ENCODE measurements at regions not wholly inside any gene's neighbourhood (a gene's known extent, or its start where the extent isn't known, plus 50 kb on each side); places are given as distances from the start of the nearest gene placed in this dataset.
"Not testable (repeated sequence)": the region's sequence is repeated elsewhere in the genome, so short reads cannot be mapped to it uniquely, and the experiment has no call there.

DNA sequence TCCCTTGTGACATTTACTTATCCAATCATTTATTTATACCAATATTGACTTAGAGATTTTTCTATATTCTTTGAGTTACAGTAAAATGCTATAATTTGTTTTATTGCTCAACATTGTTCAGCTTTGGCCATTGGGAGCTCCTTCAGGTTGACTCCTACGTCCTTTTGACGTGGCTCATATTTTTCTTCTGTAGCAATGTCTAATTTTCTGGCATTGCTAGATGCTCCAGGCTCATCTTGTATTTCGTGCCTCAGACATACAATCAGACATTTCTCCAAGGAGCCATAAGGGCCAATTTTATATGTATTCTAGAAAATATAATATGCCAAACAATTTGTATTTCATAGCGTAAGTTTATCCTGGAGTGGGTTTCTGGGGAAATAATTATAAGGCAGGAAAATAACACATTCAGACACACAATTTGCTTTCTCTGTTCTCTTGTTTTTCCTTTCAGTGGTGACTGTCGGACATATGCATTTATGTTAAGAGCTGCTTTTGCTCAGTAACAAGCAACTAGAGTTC lies 355.1 kb upstream of the MON1B start:
- Histone ChIP-seq H3K27ac (no peak overlapping the region), H3K4me1 (replicated peaks in 1 of 2) (no peaks in the 10 kb centered on the region), H3K4me3 (no peak overlapping the region)
- 15 to 100% (median 81%) methylated on average over 1 to 5 of the region's 5 CpGs for WGBS, 10 experiments
- in situ Hi-C loops (cut with MboI; ENCODE audit: low pct_unique_long_range_greater_than_20kb in 2 of 9, low sequenced_read_pairs in 9 of 9, unreplicated experiment in 9 of 9): no loop called here
- no peak for ATAC-seq (replicated peaks in 6 of 8)

- Histone ChIP-seq H3K27ac (no peak overlapping the region), H3K4me1 (replicated peaks in 1 of 2) (no peaks in the 10 kb centered on the region), H3K4me3 (no peak overlapping the region)
- in situ Hi-C loops (cut with MboI; ENCODE audit: low pct_unique_long_range_greater_than_20kb in 2 of 9, low sequenced_read_pairs in 9 of 9, unreplicated experiment in 9 of 9): no loop called here
- 4 to 93% (median 68%) methylated on average over 2 to 5 of the region's 5 CpGs; no CpG with 5 or more reads in 2 of the 10 experiments for WGBS, 10 experiments
- no peak for ATAC-seq (replicated peaks in 6 of 8)
Measured at GRCh38 chr16:76837872-76838271, 353.1 kb upstream of the MON1B start.

- 0 to 100% (median 60%) methylated on average over 1 to 5 of the region's 5 CpGs; no CpG with 5 or more reads in 2 of the 10 experiments for WGBS, 10 experiments
- ATAC-seq (replicated peaks in 6 of 8): no peak
- in situ Hi-C loops (cut with MboI; ENCODE audit: low pct_unique_long_range_greater_than_20kb in 2 of 9, low sequenced_read_pairs in 9 of 9, unreplicated experiment in 9 of 9): no loop called here
Measured at GRCh38 chr16:76854234-76854633, 336.8 kb upstream of the MON1B start.

GRCh38 chr16:76856112-76856511 lies 334.9 kb upstream of the MON1B start:
- ATAC-seq (replicated peaks in 6 of 8): no peak
- H3K4me1 ChIP-seq (replicated peaks in 1 of 2): no peaks in the 10 kb centered on the region
- WGBS, 10 experiments: 0 to 100% (median 95%) methylated on average over 1 of the region's 1 CpG; no CpG with 5 or more reads in 2 of the 10 experiments
- in situ Hi-C loops (cut with MboI; ENCODE audit: low pct_unique_long_range_greater_than_20kb in 2 of 9, low sequenced_read_pairs in 9 of 9, unreplicated experiment in 9 of 9): no loop called here
- no peak overlapping the region for H3K4me3 ChIP-seq
- no peak overlapping the region for H3K27ac ChIP-seq

More at GRCh38 chr16:76854234-76854633, 336.8 kb upstream of the MON1B start:
- H3K4me1 ChIP-seq (replicated peaks in 1 of 2): no peaks in the 10 kb centered on the region
- H3K27ac ChIP-seq: no peak overlapping the region
- no peak overlapping the region for H3K4me3 ChIP-seq

DNA sequence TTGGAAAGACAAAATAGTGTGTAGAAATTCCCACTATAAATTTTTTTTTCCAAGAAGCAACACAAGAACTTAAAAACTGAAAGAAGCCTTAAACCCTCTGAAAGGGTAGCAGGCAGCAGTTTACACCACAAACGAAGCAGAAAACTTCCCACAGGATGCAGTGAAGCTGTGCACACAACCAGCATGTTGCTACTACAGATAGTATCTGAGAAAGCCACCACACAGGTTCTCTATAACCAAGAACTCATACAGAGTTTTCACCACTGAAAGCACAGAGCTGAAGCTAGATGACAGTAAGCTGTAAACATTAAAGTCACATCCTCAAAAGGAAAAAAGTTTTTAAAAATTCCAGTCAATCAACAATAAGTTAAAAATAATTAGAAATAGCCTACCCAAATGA lies 333.6 kb upstream of the MON1B start:
- ATAC-seq (replicated peaks in 6 of 8): no peak
- no peak overlapping the region for H3K27ac ChIP-seq
- H3K4me1 ChIP-seq (replicated peaks in 1 of 2): no peaks in the 10 kb centered on the region
- whole genome bisulfite sequencing, 10 experiments: 0 to 75% (median 22%) methylated on average over 1 of the region's 1 CpG; no CpG with 5 or more reads in 1 of the 10 experiments
- H3K4me3 ChIP-seq: no peak overlapping the region
- in situ Hi-C loops (cut with MboI; ENCODE audit: low pct_unique_long_range_greater_than_20kb in 2 of 9, low sequenced_read_pairs in 9 of 9, unreplicated experiment in 9 of 9): no loop called here

DNA sequence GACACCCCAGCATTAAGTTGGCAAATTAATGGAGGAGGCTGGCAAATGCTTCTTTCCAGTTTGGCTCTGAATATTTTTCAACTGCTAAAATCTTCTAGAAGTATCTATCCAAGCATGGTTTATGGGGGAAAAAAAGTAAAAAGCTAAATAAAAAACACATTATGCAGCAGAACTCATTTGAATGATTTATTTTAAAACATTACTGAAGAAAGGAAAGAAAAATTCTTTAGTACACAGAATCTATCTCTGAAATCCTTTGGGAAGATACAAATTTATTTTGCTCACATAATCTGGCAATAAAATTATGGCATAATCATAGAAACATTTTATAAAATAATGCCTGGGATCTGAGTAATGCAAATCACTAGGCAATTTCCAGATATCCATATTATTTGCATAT lies 328.1 kb upstream of the MON1B start:
- H3K27ac ChIP-seq: no peak overlapping the region
- no peak overlapping the region for H3K4me3 ChIP-seq
- ATAC-seq (replicated peaks in 6 of 8): no peak
- in situ Hi-C loops (cut with MboI; ENCODE audit: low pct_unique_long_range_greater_than_20kb in 2 of 9, low sequenced_read_pairs in 9 of 9, unreplicated experiment in 9 of 9): no loop called here
- no peaks in the 10 kb centered on the region for H3K4me1 ChIP-seq (replicated peaks in 1 of 2)

- Histone ChIP-seq H3K27ac (no peak overlapping the region), H3K4me1 (replicated peaks in 1 of 2) (no peaks in the 10 kb centered on the region)
- no peak for ATAC-seq (replicated peaks in 6 of 8)
Measured at GRCh38 chr16:76866994-76867393, 324.0 kb upstream of the MON1B start.

GRCh38 chr16:76875898-76876297 lies 315.1 kb upstream of the MON1B start:
- H3K27ac ChIP-seq: no peak overlapping the region
- ATAC-seq (replicated peaks in 6 of 8): no peak
- WGBS, 10 experiments: 0 to 60% (median 25%) methylated on average over 1 of the region's 1 CpG; no CpG with 5 or more reads in 1 of the 10 experiments
- in situ Hi-C loops (cut with MboI; ENCODE audit: low pct_unique_long_range_greater_than_20kb in 2 of 9, low sequenced_read_pairs in 9 of 9, unreplicated experiment in 9 of 9): no loop called here
- H3K4me1 ChIP-seq (replicated peaks in 1 of 2): no peaks in the 10 kb centered on the region
- H3K4me3 ChIP-seq: no peak overlapping the region

More at GRCh38 chr16:76866994-76867393, 324.0 kb upstream of the MON1B start:
- in situ Hi-C loops (cut with MboI; ENCODE audit: low pct_unique_long_range_greater_than_20kb in 2 of 9, low sequenced_read_pairs in 9 of 9, unreplicated experiment in 9 of 9): no loop called here
- no peak overlapping the region for H3K4me3 ChIP-seq
- 0 to 100% (median 57%) methylated on average over 1 of the region's 1 CpG; no CpG with 5 or more reads in 2 of the 10 experiments for WGBS, 10 experiments

DNA sequence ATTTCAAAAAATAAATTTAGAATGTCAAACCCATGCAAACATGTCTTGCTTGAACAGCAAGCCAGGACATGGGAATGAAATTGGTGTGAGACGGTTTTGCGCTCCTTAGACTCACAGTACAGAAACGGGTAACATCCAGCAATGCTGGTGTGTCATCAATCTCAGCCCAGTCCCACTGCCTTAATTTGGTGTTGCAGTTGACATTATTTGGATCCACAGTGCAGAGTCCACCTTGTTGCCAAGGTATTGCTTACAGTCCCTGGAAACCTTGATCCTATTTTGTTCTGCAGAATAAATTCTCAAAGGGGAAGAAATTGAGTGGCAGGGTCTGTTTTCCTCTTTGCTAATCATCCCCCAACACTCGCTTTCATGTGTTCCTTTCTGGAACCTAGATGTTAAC lies 311.6 kb upstream of the MON1B start:
- Histone ChIP-seq H3K27ac (no peak overlapping the region), H3K4me1 (replicated peaks in 1 of 2) (peaks cover 7 to 16% of the 10 kb centered on the region in 2 donors), H3K4me3 (no peak overlapping the region)
- in situ Hi-C loops (cut with MboI; ENCODE audit: low pct_unique_long_range_greater_than_20kb in 2 of 9, low sequenced_read_pairs in 9 of 9, unreplicated experiment in 9 of 9): no loop called here
- 24 to 100% (median 87%) methylated on average over 3 to 4 of the region's 4 CpGs; no CpG with 5 or more reads in 1 of the 10 experiments for WGBS, 10 experiments
- no peak for ATAC-seq (replicated peaks in 6 of 8)

DNA sequence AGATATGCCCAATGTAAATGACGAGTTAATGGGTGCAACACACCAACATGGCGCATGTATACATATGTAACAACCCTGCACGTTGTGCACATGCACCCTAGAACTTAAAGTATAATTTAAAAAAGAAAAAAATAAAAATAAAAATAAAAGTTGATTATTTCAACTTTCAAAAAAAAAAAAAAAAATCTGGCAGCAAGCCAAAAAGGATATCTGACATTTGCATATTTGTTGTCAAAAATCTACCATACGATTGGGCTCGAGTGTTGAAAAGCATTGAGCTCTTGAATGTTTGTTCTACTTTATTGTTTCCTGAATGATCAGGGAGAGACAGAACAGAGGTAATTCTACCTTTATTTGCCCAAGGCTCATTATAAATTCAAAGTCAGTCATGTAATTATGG lies 310.5 kb upstream of the MON1B start:
- H3K4me1 ChIP-seq (replicated peaks in 1 of 2): peaks cover 7 to 27% of the 10 kb centered on the region in 2 donors
- H3K27ac ChIP-seq; H3K4me3 ChIP-seq; ATAC-seq (replicated peaks in 6 of 8); in situ Hi-C loops (cut with MboI; ENCODE audit: low pct_unique_long_range_greater_than_20kb in 2 of 9, low sequenced_read_pairs in 9 of 9, unreplicated experiment in 9 of 9): not testable (repeated sequence)
- WGBS, 10 experiments: 8 to 100% (median 73%) methylated on average over 2 to 5 of the region's 5 CpGs; no CpG with 5 or more reads in 1 of the 10 experiments

GRCh38 chr16:76882105-76882504 lies 308.9 kb upstream of the MON1B start:
- 17 to 100% (median 86%) methylated on average over 1 to 2 of the region's 2 CpGs; no CpG with 5 or more reads in 1 of the 10 experiments for WGBS, 10 experiments
- no peak overlapping the region for H3K4me3 ChIP-seq
- ATAC-seq (replicated peaks in 6 of 8): no peak
- in situ Hi-C loops (cut with MboI; ENCODE audit: low pct_unique_long_range_greater_than_20kb in 2 of 9, low sequenced_read_pairs in 9 of 9, unreplicated experiment in 9 of 9): no loop called here
- H3K4me1 ChIP-seq (replicated peaks in 1 of 2): peaks cover 7 to 32% of the 10 kb centered on the region in 2 donors
- no peak overlapping the region for H3K27ac ChIP-seq

DNA sequence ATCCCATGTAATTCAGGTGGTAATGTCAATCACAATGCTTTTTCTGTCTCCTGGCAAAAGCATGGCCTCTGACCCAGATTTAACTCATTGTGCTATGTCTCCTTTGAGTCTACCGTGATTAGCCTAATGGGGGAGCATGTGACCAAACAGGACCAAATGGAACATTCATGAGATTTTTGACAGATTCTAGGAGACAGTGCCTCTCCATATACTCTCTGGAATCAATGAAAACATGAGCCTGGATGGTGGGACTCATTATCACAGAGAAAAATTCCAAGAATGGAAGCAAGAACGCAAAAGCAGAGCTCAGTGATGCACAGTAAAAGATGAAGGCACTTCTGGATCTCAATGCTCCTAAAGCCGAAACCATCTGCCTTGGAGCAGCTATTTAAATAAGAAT lies 307.9 kb upstream of the MON1B start:
- 17 to 100% (median 70%) methylated on average over 1 to 3 of the region's 3 CpGs; no CpG with 5 or more reads in 2 of the 10 experiments for WGBS, 10 experiments
- Histone ChIP-seq H3K27ac (no peak overlapping the region), H3K4me3 (no peak overlapping the region), H3K4me1 (replicated peaks in 1 of 2) (peaks cover 7 to 32% of the 10 kb centered on the region in 2 donors)
- ATAC-seq (replicated peaks in 6 of 8): no peak
- in situ Hi-C loops (cut with MboI; ENCODE audit: low pct_unique_long_range_greater_than_20kb in 2 of 9, low sequenced_read_pairs in 9 of 9, unreplicated experiment in 9 of 9): no loop called here

DNA sequence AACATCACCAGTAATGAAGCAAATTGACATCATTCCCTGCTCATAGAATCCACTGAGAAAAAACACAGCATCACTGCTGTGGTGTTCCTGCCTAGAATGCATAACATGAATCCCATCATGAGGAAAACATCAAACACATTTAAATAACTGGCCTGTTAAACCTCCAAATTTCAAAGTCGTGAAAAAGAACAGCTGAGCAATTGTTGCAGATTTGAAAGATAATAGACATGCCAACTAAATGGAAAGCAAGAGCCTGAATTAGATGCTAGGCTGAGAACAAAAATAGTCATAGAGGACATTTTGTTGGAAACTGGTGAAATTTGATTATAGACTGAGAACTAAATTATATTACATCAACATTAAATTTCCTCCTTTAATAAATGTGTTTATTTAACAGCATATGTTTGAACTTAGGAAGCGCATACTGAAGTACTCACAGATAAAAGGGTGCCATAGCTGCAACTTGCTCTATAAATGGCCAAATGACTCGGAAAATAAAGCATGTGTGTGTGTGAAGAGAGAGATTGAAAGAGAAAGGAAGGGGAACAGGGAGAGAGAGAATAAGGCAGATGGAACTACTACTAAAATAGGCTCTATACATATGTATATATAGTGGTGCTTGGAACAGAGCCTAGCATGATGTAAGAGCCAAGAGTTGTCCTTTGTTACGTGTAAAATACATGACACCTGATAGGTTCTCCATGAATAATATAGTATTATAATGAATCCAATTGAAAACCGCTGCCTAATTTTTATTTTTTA lies 305.0 kb upstream of the MON1B start:
- 2 to 87% (median 34%) methylated on average over 3 to 5 of the region's 5 CpGs for WGBS, 10 experiments
- Histone ChIP-seq H3K4me3 (no peak overlapping the region), H3K4me1 (replicated peaks in 1 of 2) (peaks cover 7 to 32% of the 10 kb centered on the region in 2 donors), H3K27ac (no peak overlapping the region)
- in situ Hi-C loops (cut with MboI; ENCODE audit: low pct_unique_long_range_greater_than_20kb in 2 of 9, low sequenced_read_pairs in 9 of 9, unreplicated experiment in 9 of 9): no loop called here
- peak in 3 of 8 experiments; percentile 37 to 65 (median 39) for ATAC-seq (replicated peaks in 6 of 8)

DNA sequence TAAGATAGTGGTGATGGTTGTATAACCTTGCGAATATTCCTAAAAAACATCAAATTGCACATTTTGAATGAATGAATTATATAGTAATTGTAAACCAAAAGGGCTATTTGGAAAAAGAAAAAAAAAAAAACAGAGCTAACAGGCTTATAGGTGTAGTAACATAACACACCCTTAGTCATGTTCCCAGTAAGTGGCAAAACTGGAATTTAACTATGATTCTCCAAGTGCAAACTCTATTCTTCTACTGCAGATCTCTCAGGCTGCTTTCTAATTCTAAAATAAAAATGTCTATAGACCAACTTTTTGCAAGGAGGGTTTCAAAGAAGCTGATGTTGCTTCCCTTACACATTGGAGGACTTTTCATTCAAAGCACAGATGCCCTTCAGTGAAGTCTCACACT lies 293.2 kb upstream of the MON1B start:
- no peak for ATAC-seq (replicated peaks in 6 of 8)
- no peaks in the 10 kb centered on the region for H3K4me1 ChIP-seq (replicated peaks in 1 of 2)
- WGBS, 10 experiments: 0 to 100% (median 91%) methylated on average over 1 of the region's 1 CpG; no CpG with 5 or more reads in 3 of the 10 experiments
- no peak overlapping the region for H3K4me3 ChIP-seq
- in situ Hi-C loops (cut with MboI; ENCODE audit: low pct_unique_long_range_greater_than_20kb in 2 of 9, low sequenced_read_pairs in 9 of 9, unreplicated experiment in 9 of 9): no loop called here
- no peak overlapping the region for H3K27ac ChIP-seq

Measured in motor neuron (in vitro differentiated cells).